ENCODE measurements at regions not wholly inside any gene's neighbourhood (a gene's known extent, or its start where the extent isn't known, plus 50 kb on each side); places are given as distances from the start of the nearest gene placed in this dataset.

DNA sequence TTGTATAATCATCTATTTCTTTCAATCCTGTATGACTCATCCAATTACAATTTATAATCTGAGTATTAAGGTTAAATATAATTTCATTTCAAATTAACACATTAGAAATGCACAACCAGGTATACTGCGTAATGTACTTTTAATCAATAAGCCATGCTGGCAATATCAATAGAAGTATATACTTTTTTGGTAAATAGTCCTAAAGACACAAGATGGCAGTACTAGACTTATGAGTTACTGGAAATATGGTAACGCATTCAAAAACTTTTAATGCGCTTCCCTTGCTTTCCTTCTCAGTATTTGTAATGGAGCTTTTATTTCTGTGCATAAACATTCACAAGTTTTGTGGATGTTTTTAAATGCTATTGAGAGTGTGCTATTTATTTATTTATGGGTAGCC is 1162.0 kb upstream of the TMPRSS15 start:
- WGBS, 2 experiments (ENCODE audit: low coverage in 1 of 2, low lambda C conversion rate in 2 of 2, missing lambda C conversion rate in 2 of 2): 75 to 81% methylated on average over 3 of the region's 3 CpGs
- no peaks in the 10 kb centered on the region for H3F3A ChIP-seq (ENCODE audit: insufficient read depth)
- peaks cover 4% of the 10 kb centered on the region for H3K9me3 ChIP-seq (ENCODE audit: low read depth)
- no peaks in the 10 kb centered on the region for H3K27me3 ChIP-seq (replicated peaks; ENCODE audit: insufficient read depth)
- H3K79me2 ChIP-seq (ENCODE audit: insufficient read depth): no peaks in the 10 kb centered on the region
- no peaks in the 10 kb centered on the region for H4K20me1 ChIP-seq (ENCODE audit: insufficient read depth)
- H3K9me2 ChIP-seq (ENCODE audit: insufficient read depth): no peaks in the 10 kb centered on the region
- H3K4me1 ChIP-seq (ENCODE audit: insufficient read depth): no peaks in the 10 kb centered on the region
- H3K4me3 ChIP-seq: no peak overlapping the region
- in situ Hi-C loops (cut with MboI): no loop called here
- H2AFZ ChIP-seq: no peak overlapping the region
- TF ChIP-seq EZH2phosphoT487 (IDR thresholded peaks at IDR 0.05; ENCODE audit: insufficient read depth, low read depth) (no peak), EZH2 (IDR thresholded peaks at IDR 0.05; ENCODE audit: insufficient read depth, poor library complexity, severe bottlenecking) (no peak)
- DNase-seq: no peak
- H3K36me3 ChIP-seq (ENCODE audit: low read depth): no peaks in the 10 kb centered on the region
- H3K4me2 ChIP-seq (ENCODE audit: unreplicated experiment): no peak overlapping the region
- H3K9ac ChIP-seq: no peak overlapping the region
- H3K27ac ChIP-seq: no peak overlapping the region

DNA sequence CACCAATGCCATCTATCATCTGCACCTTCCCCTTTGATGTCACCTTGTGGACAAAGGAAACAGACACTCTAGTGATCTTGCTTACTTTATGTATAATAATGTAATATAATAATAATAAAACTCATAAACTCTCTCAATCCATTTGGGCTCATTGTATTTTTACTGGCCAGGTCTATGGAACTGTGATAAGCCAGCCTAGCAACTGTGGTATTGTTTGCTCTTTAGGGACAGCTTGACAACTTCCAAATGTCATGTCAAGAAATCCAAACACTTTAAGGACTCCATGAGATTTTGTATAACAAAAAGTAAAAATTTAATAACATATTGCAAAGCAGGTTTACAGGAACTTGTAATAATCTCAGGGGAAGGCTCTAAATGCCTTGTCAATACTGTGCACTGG is 1163.4 kb upstream of the TMPRSS15 start:
- no peaks in the 10 kb centered on the region for H3K79me2 ChIP-seq (ENCODE audit: insufficient read depth)
- no peak overlapping the region for H2AFZ ChIP-seq
- H4K20me1 ChIP-seq (ENCODE audit: insufficient read depth): no peaks in the 10 kb centered on the region
- H3K4me1 ChIP-seq (ENCODE audit: insufficient read depth): no peaks in the 10 kb centered on the region
- H3K4me3 ChIP-seq: no peak overlapping the region
- no peak overlapping the region for H3K4me2 ChIP-seq (ENCODE audit: unreplicated experiment)
- no peaks in the 10 kb centered on the region for H3K9me2 ChIP-seq (ENCODE audit: insufficient read depth)
- no peaks in the 10 kb centered on the region for H3F3A ChIP-seq (ENCODE audit: insufficient read depth)
- TF ChIP-seq EZH2 (IDR thresholded peaks at IDR 0.05; ENCODE audit: insufficient read depth, poor library complexity, severe bottlenecking): no peak
- no peak for TF ChIP-seq EZH2phosphoT487 (IDR thresholded peaks at IDR 0.05; ENCODE audit: insufficient read depth, low read depth)
- no peaks in the 10 kb centered on the region for H3K36me3 ChIP-seq (ENCODE audit: low read depth)
- no peaks in the 10 kb centered on the region for H3K27me3 ChIP-seq (replicated peaks; ENCODE audit: insufficient read depth)
- H3K27ac ChIP-seq: no peak overlapping the region
- H3K9ac ChIP-seq: no peak overlapping the region
- peaks cover 9% of the 10 kb centered on the region for H3K9me3 ChIP-seq (ENCODE audit: low read depth)
- in situ Hi-C loops (cut with MboI): no loop called here
- DNase-seq: no peak

DNA sequence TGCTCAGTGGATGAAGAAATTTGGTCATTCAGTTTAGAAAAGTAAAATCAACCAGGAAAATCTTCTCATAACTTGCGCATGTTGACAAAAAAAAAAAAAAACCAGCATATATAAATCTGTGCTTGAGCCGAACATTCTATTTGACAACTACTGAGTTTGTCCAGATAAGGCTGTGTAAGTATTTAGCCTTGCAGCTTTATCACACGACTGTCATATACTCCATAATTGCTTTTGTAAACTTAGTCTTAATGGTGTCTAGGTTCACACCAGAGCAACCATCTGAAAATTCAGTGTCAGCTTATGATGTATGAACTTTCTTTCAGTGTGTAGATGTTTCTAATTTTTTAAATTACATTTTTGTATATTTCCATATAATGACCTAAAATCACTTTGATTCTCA is 1173.8 kb upstream of the TMPRSS15 start:
- Histone ChIP-seq H3F3A (ENCODE audit: insufficient read depth) (no peaks in the 10 kb centered on the region), H3K36me3 (ENCODE audit: low read depth) (no peaks in the 10 kb centered on the region), H3K4me2 (ENCODE audit: unreplicated experiment) (no peak overlapping the region), H3K27ac (no peak overlapping the region), H3K4me3 (no peak overlapping the region), H4K20me1 (ENCODE audit: insufficient read depth) (no peaks in the 10 kb centered on the region), H3K79me2 (ENCODE audit: insufficient read depth) (no peaks in the 10 kb centered on the region), H3K9me2 (ENCODE audit: insufficient read depth) (no peaks in the 10 kb centered on the region), H3K4me1 (ENCODE audit: insufficient read depth) (no peaks in the 10 kb centered on the region), H3K27me3 (replicated peaks; ENCODE audit: insufficient read depth) (no peaks in the 10 kb centered on the region), H2AFZ (no peak overlapping the region), H3K9ac (no peak overlapping the region), H3K9me3 (ENCODE audit: low read depth) (peaks cover 13% of the 10 kb centered on the region)
- in situ Hi-C loops (cut with MboI): no loop called here
- DNase-seq: no peak
- TF ChIP-seq EZH2phosphoT487 (IDR thresholded peaks at IDR 0.05; ENCODE audit: insufficient read depth, low read depth) (no peak), EZH2 (IDR thresholded peaks at IDR 0.05; ENCODE audit: insufficient read depth, poor library complexity, severe bottlenecking) (no peak)
- 24 to 34% methylated on average over 3 of the region's 3 CpGs for WGBS, 2 experiments (ENCODE audit: low coverage in 1 of 2, low lambda C conversion rate in 2 of 2, missing lambda C conversion rate in 2 of 2)

GRCh38 chr21:19590044-19590443 is 1186.5 kb upstream of the TMPRSS15 start:
- peaks cover 4% of the 10 kb centered on the region for H3K9me3 ChIP-seq (ENCODE audit: low read depth)
- in situ Hi-C loops (cut with MboI): no loop called here
- DNase-seq: no peak
- no peak overlapping the region for H2AFZ ChIP-seq
- no peak overlapping the region for H3K4me3 ChIP-seq
- no peaks in the 10 kb centered on the region for H3K4me1 ChIP-seq (ENCODE audit: insufficient read depth)
- no peaks in the 10 kb centered on the region for H3K79me2 ChIP-seq (ENCODE audit: insufficient read depth)
- no peaks in the 10 kb centered on the region for H3K9me2 ChIP-seq (ENCODE audit: insufficient read depth)
- no peak overlapping the region for H3K4me2 ChIP-seq (ENCODE audit: unreplicated experiment)
- H3K27me3 ChIP-seq (replicated peaks; ENCODE audit: insufficient read depth): no peaks in the 10 kb centered on the region
- no peak overlapping the region for H3K9ac ChIP-seq
- no peaks in the 10 kb centered on the region for H3F3A ChIP-seq (ENCODE audit: insufficient read depth)
- TF ChIP-seq EZH2 (IDR thresholded peaks at IDR 0.05; ENCODE audit: insufficient read depth, poor library complexity, severe bottlenecking) (no peak), EZH2phosphoT487 (IDR thresholded peaks at IDR 0.05; ENCODE audit: insufficient read depth, low read depth) (no peak)
- no peak overlapping the region for H3K27ac ChIP-seq
- H3K36me3 ChIP-seq (ENCODE audit: low read depth): no peaks in the 10 kb centered on the region
- no peaks in the 10 kb centered on the region for H4K20me1 ChIP-seq (ENCODE audit: insufficient read depth)

DNA sequence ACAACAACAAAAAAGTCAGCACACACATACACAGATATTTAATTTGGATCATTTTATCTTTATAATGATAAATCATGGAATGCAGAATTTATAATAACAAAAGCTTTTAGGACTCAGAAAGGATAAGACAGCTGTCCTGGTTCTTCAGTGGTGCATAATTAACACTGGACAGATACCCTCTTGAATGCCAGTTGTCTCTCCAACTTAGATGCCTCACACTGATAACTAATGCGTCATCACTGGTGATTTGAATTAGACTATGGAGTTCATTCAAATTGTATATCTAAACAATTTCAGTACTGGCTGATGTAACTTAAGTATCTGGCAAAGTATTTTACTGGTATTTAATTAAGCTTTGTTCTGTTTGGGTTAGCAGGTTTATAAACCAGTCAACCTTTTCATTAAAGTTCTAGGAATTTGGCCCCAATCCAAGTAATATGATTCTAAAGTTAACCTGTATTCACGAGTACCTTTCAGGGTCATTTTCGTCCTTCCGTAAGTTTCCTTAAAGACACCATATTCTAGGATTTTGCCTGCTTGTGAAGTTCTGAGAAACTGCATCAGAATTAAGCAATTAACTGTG is 1199.5 kb upstream of the TMPRSS15 start:
- Histone ChIP-seq H3K36me3 (ENCODE audit: low read depth) (no peaks in the 10 kb centered on the region), H2AFZ (no peak overlapping the region), H3K79me2 (ENCODE audit: insufficient read depth) (no peaks in the 10 kb centered on the region), H3K4me2 (ENCODE audit: unreplicated experiment) (no peak overlapping the region), H3K9me2 (ENCODE audit: insufficient read depth) (no peaks in the 10 kb centered on the region), H3K4me1 (ENCODE audit: insufficient read depth) (no peaks in the 10 kb centered on the region), H3K9ac (no peak overlapping the region), H3K27me3 (replicated peaks; ENCODE audit: insufficient read depth) (no peaks in the 10 kb centered on the region), H3F3A (ENCODE audit: insufficient read depth) (no peaks in the 10 kb centered on the region), H3K27ac (no peak overlapping the region), H3K9me3 (ENCODE audit: low read depth) (peaks cover 2% of the 10 kb centered on the region), H3K4me3 (no peak overlapping the region), H4K20me1 (ENCODE audit: insufficient read depth) (no peaks in the 10 kb centered on the region)
- TF ChIP-seq EZH2phosphoT487 (IDR thresholded peaks at IDR 0.05; ENCODE audit: insufficient read depth, low read depth) (no peak), EZH2 (IDR thresholded peaks at IDR 0.05; ENCODE audit: insufficient read depth, poor library complexity, severe bottlenecking) (no peak)
- 44 to 46% methylated on average over 4 of the region's 4 CpGs for WGBS, 2 experiments (ENCODE audit: low coverage in 1 of 2, low lambda C conversion rate in 2 of 2, missing lambda C conversion rate in 2 of 2)
- no peak for DNase-seq
- in situ Hi-C loops (cut with MboI): no loop called here
